Stomach (tissue), 4 donors: ENCODE measurements at regions not wholly inside any gene's neighbourhood (a gene's known extent, or its start where the extent isn't known, plus 50 kb on each side); places are given as distances from the start of the nearest gene placed in this dataset.

Experiments used
- CTCF ChIP-seq, 7 experiments: fragments of 450-650 bp in 4 of 7; fragments of 200-600 bp in 3 of 7; sonication (generic) in 3 of 7; IDR thresholded peaks; one replicate each; pipeline ENCODE4 v1.5.1; 2016 to 2019; ENCODE audit warnings: antibody characterized with exemption in 7 of 7, control low read depth in 2 of 7, mild to moderate bottlenecking in 1 of 7
- POLR2A ChIP-seq, 4 donors: fragments of 450-650 bp; IDR thresholded peaks; one replicate each; pipeline ENCODE4 v1.6.1; 2016; ENCODE audit warnings: antibody characterized with exemption in 4 of 4, control low read depth in 2 of 4, mild to moderate bottlenecking in 1 of 4, moderate library complexity in 1 of 4
- POLR2AphosphoS5 ChIP-seq, 3 donors: sonication (generic); formaldehyde crosslinking; IDR thresholded peaks; one replicate each; pipeline ENCODE4 v1.6.1; 2016; ENCODE audit warnings: antibody characterized with exemption in 3 of 3

DNA sequence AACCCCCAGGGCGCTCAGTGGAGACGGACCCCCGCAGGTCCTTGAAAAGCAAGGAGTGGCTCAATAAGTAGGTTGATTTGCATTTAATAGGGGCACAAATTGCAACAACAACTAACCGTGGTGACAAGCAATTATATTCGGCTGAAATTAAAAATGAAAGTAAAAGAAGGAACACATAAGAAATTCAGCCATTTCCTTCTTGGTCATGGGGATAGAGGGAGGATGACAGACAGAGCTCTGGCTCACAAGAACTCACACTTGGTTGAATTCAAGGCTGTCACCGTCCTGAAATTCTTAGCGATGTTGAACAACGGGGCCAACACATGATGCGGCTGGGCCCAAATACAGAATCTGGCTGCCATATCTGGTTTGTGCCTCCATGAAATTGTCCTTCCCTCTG lies 129.0 kb downstream of the EDN3 start:
- TF ChIP-seq CTCF (IDR thresholded peaks at IDR 0.05) (no peak), POLR2AphosphoS5 (IDR thresholded peaks at IDR 0.05) (no peak), POLR2A (IDR thresholded peaks at IDR 0.05) (no peak)
